ENCODE measurements at regions not wholly inside any gene's neighbourhood (a gene's known extent, or its start where the extent isn't known, plus 50 kb on each side); places are given as distances from the start of the nearest gene placed in this dataset.

- in situ Hi-C loops (cut with HindIII; ENCODE audit: low sequenced_read_pairs) = no loop called here
Observed at GRCh38 chr13:85497652-85498051, 301.6 kb downstream of the SLITRK6 start.

GRCh38 chr13:85492283-85492682 lies 306.9 kb downstream of the SLITRK6 start:
- in situ Hi-C loops (cut with HindIII; ENCODE audit: low sequenced_read_pairs) = no loop called here

DNA sequence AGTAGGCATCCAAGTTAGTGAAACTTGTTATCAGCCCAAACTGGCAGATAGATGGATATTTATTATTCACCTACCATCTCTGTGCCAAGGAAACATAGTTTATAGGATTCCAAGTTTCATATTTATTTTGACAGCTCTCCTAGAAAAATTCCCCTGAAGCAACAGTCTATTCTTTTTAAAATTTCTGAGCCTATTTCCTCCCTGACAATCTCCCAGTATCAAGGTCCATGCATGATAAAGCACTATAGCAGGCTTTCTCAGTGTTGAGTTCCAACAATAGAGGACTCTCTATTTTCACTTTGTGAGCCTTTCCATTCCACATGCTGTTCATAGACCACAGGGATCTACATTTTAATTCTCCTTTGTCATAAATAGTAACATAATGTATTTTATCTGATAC lies 312.6 kb downstream of the SLITRK6 start:
- in situ Hi-C loops (cut with HindIII; ENCODE audit: low sequenced_read_pairs) = no loop called here

DNA sequence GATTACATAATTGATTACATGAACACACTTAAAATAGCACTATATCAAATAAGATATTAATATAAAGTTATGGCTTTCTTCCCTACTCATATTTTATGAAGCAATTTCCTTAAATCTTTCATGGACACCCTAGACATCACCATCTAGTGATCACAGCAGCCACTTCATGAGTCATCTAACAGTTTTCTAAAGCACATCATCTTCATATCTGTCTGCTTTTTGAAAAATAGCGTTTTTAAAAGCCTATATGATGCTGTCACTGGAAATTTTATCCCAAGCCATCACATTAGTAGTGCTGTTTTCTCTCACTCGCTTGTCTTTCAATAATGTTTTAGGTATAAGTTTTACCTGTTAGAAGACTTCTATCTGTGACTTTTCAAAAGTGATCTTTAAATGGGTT lies 326.1 kb downstream of the SLITRK6 start:
- in situ Hi-C loops (cut with HindIII; ENCODE audit: low sequenced_read_pairs) = no loop called here

DNA sequence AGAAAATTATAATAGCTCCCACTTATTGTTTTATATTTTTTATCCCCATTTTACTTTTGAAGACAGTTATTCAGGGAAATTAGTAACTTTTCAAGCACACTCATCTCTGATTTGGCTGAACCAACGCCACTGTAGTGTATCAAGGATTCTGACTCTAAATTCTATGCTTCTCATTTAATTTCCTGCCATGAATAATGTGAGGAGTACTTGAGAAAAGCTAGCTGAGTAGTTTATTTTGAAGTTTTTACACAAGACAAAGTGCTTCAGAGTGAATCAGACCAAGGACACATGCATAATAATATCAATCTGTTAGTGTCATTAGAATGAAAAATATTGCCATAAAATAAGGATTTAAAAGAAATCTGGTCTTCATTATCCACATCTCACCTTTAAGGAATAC lies 329.9 kb downstream of the SLITRK6 start:
- in situ Hi-C loops (cut with HindIII; ENCODE audit: low sequenced_read_pairs) = no loop called here

DNA sequence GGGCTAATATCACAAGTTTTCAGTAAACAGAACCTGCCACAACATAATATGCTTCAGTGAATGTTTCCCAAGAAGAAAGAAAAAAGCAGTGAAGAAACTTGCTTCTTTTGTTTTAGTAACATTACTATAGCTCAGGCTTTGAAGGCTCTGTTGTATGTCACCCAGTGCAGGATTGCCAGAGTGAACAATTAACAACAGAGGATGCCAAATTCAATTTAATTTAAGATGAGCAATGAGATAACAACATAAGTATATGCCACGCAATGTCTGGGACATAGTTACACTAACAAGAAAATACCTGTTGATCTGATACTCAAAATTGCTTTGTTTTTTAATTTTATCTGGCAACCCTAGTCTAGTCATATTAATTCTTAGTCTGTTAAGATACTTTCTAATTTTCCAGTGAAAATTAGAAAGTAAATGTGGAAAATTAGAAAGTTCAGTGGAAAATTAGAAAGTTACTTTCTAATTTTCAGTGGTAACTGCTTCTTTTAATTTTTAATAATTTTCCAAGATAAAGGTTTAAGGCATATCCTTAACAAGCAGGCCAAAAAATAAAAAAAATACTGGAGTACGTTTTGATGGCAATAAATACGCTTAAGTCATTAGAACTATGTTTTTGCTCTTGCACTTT lies 336.3 kb downstream of the SLITRK6 start:
- in situ Hi-C loops (cut with HindIII; ENCODE audit: low sequenced_read_pairs) = no loop called here

DNA sequence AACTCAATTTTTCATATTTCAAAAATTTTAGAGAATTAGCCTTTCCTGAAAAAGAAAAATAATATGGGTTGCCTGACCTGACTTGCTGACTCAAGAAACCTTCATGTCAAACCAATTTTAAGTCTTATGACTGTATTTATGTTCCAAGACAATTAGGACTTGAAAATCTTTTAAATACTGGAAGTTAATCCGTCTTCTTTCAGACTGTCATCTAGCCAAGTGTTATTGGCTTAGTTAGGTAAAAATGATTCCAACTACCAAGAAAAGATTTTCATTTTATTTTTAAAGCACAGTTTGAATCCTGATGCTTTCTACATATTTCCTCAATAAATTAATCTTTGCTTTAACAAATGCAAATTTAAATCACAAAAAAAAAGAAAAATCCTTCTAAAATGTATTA lies 337.6 kb downstream of the SLITRK6 start:
- in situ Hi-C loops (cut with HindIII; ENCODE audit: low sequenced_read_pairs) = no loop called here

GRCh38 chr13:85445534-85445933 lies 353.7 kb downstream of the SLITRK6 start:
- in situ Hi-C loops (cut with HindIII; ENCODE audit: low sequenced_read_pairs) = no loop called here

GRCh38 chr13:85441975-85442374 lies 357.2 kb downstream of the SLITRK6 start:
- in situ Hi-C loops (cut with HindIII; ENCODE audit: low sequenced_read_pairs) = no loop called here

DNA sequence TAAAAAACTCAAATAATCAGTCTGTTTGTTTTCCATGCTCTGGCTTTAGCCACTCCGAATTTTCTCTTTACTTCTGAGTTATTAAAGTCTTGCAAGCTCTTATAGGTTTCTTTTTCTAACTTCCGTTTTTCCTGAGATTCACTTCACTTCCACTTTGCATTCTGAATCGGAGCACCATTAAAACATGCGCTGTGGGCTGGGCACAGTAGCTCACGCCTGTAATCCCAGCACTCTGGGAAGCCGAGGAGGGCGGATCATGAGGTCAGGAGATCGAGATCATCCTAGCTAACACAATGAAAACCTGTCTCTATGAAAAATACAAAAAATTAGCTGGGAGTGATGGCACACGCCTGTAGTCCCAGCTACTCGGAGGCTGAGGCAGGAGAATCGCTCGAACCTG lies 357.9 kb downstream of the SLITRK6 start:
- in situ Hi-C loops (cut with HindIII; ENCODE audit: low sequenced_read_pairs) = no loop called here

- in situ Hi-C loops (cut with HindIII; ENCODE audit: low sequenced_read_pairs) = no loop called here
Observed at GRCh38 chr13:85436029-85436428, 363.2 kb downstream of the SLITRK6 start.

DNA sequence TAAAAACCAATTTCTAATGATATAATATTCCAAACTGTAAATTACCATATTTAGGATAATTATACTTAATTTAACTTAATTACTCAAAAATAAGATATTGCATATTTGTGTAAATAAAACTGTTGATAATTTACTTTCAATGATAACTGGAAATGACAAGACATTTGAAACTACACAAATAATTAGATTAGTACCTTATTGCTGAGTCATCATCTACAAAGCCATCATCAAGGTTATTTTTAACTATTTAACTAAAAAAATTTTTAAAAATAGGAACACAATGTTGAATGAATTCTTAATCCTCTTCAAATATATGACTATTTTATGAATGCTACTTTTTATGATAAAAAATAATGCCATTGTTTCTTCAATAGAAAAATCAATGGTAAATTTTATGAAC lies 364.3 kb downstream of the SLITRK6 start:
- in situ Hi-C loops (cut with HindIII; ENCODE audit: low sequenced_read_pairs) = no loop called here

- in situ Hi-C loops (cut with HindIII; ENCODE audit: low sequenced_read_pairs) = no loop called here
Observed at GRCh38 chr13:85432881-85433280, 366.3 kb downstream of the SLITRK6 start.

DNA sequence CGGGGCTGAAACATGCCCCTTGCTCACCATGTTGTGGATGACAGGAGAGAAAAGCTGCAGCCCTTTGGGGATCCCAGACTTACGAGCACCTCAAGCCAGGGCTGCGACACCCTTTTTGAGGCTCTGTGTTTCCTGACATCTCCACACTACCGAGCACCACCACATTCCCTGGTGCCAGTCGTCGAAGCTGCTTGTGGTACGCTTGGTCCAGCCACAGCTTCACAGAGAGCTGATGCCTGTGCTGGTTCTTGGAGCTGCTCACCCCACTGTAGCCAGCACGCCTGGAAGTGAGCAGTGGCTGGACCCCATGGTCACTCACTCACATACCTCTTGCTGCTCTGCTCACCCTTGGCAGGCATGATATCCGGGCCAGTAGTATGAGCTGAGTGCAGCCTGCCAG lies 367.5 kb downstream of the SLITRK6 start:
- in situ Hi-C loops (cut with HindIII; ENCODE audit: low sequenced_read_pairs) = no loop called here

GRCh38 chr13:85430216-85430794 lies 368.9 kb downstream of the SLITRK6 start:
- in situ Hi-C loops (cut with HindIII; ENCODE audit: low sequenced_read_pairs) = no loop called here

GRCh38 chr13:85427416-85427815 lies 371.8 kb downstream of the SLITRK6 start:
- in situ Hi-C loops (cut with HindIII; ENCODE audit: low sequenced_read_pairs) = no loop called here

DNA sequence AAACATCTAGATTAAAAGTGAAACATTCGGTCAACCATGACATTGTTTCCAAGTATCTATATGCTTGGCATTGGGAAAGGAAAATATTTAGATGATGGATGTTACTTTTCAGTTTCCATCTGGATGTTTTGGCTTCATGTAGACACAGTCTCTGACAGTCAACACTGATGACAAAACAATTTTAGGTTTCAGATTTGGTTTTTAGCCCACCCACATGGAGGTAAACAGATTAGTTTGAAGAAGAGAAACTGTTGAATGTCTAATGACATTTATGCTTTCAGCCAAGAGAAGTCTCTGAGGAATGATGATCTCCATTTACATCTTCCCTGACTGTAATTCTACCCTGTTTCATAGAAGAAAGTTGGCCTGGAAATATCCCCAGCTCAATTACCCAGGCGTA lies 379.1 kb downstream of the SLITRK6 start:
- in situ Hi-C loops (cut with HindIII; ENCODE audit: low sequenced_read_pairs) = no loop called here

DNA sequence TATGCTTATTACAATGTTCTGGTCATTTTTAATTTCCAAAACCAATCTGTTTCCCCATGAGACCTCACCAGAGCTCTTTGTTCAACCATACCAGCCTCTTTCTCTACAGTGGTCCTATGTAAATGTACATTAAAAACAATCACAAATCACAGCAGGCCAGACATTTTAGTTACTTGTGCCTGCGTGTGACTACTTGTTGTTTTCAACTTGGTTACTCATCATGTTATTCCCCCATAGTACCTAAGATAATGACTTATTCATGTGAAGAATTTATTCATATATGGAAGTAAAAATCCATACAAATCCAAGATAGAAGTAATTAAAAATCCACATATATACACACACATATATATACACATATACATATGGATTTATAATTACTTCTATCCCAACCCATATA lies 379.6 kb downstream of the SLITRK6 start:
- in situ Hi-C loops (cut with HindIII; ENCODE audit: low sequenced_read_pairs) = no loop called here

GRCh38 chr13:85417807-85418206 lies 381.4 kb downstream of the SLITRK6 start:
- in situ Hi-C loops (cut with HindIII; ENCODE audit: low sequenced_read_pairs) = no loop called here

DNA sequence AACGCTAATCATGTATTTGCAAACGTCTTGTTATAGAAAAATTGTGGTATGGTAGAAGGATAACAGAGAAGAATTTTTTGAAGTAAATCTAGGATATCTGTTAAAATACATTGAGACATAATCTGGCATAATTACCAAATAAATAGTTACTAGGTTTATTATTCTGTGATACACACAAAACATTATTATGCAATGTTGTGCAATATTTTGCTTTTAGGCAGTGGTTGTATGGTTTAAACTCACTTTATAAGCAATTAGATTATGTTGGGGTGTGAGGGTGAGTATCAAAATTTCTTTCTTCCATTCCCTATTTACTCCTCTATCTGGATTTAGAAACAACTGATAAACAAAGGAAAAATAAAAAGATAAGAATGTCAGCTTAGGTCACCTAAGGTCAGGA lies 385.6 kb downstream of the SLITRK6 start:
- in situ Hi-C loops (cut with HindIII; ENCODE audit: low sequenced_read_pairs) = no loop called here

- in situ Hi-C loops (cut with HindIII; ENCODE audit: low sequenced_read_pairs) = no loop called here
Observed at GRCh38 chr13:85412448-85412847, 386.8 kb downstream of the SLITRK6 start.

- in situ Hi-C loops (cut with HindIII; ENCODE audit: low sequenced_read_pairs) = no loop called here
Observed at GRCh38 chr13:85411591-85411990, 387.6 kb downstream of the SLITRK6 start.

GRCh38 chr13:85408415-85408814 lies 390.8 kb downstream of the SLITRK6 start:
- in situ Hi-C loops (cut with HindIII; ENCODE audit: low sequenced_read_pairs) = no loop called here

Measured in DLD1 (cell line).